K562 (cell line): ENCODE measurements at regions not wholly inside any gene's neighbourhood (a gene's known extent, or its start where the extent isn't known, plus 50 kb on each side); places are given as distances from the start of the nearest gene placed in this dataset.

Experiments
- ATAC-seq: fragments of 200-7000 bp; cut with Tn5 transposase; 3 replicates; pipeline ENCODE4 v1.9.1; 2020; ENCODE audit warnings: moderate library complexity
- BruUV-seq: library from RNA; stranded (reverse); fragments of 400-500 nt; replicated peaks from 2 replicates; lab custom pipeline; 2021; lab: Mats Ljungman, UMichigan
- CTCF ChIA-PET: fragments of 300-600 bp; formaldehyde crosslinking; extraction: SDS; loops from one replicate; lab custom pipeline; 2021; ENCODE audit warnings: low intra/inter-chr PET ratio; lab: Yijun Ruan, JAX
- POLR2A ChIA-PET: fragments of 300-600, 350-650 bp; sonication (Branson Sonifier 250); formaldehyde crosslinking; extraction: SDS; loops from one replicate; lab custom pipeline; 2021; ENCODE audit warnings: antibody characterized with exemption, inconsistent platforms; lab: Yijun Ruan, JAX
- DNase-seq, 4 experiments: peaks; one replicate each; pipeline versions ENCODE4 v3.0.0 to v3.0.0-alpha.2; 2011 to 2018; ENCODE audit warnings: low spot score in 3 of 4, mixed read lengths in 3 of 4; ENCODE audit errors: extremely low read depth in 1 of 4
- FAIRE-seq: peaks from 2 replicates; lab custom pipeline; 2011; peaks lifted over from hg19 to GRCh38; lab: Jason Lieb, UNC
- H2AFZ ChIP-seq: 2 replicates; pipeline ENCODE4 v1.6.0; 2011; ENCODE audit warnings: low read depth, low read length, control low read depth, inconsistent platforms
- H3K27ac ChIP-seq: fragments of 200-600 bp; 3 replicates; pipeline ENCODE4 v1.8.0; 2011; ENCODE audit warnings: low read depth, mild to moderate bottlenecking, control low read depth, inconsistent platforms, low read length, moderate library complexity, mixed read lengths; ENCODE audit errors: extremely low read depth
- H3K27me3 ChIP-seq, 2 experiments: fragments of 300-600 bp in 1 of 2; 2 replicates in 1 of 2; 3 replicates in 1 of 2; pipeline versions ENCODE4 v1.6.0 to v1.8.0; 2011; ENCODE audit warnings: inconsistent platforms in 2 of 2, low read length in 2 of 2, mild to moderate bottlenecking in 1 of 2, mixed read lengths in 1 of 2, moderate library complexity in 1 of 2; ENCODE audit not compliant: control insufficient read depth in 2 of 2, insufficient read depth in 2 of 2
- H3K36me3 ChIP-seq: fragments of 300-600 bp; 3 replicates; pipeline ENCODE4 v1.8.0; 2011; ENCODE audit warnings: mild to moderate bottlenecking, low read length, inconsistent platforms; ENCODE audit not compliant: control insufficient read depth, insufficient read depth
- H3K4me1 ChIP-seq, 2 experiments: fragments of 200-600 bp in 1 of 2; replicated peaks in 1 of 2; 2 replicates in 1 of 2; 3 replicates in 1 of 2; pipeline versions ENCODE4 v1.5.1 to v1.8.0; 2011; ENCODE audit warnings: inconsistent platforms in 2 of 2, low read length in 2 of 2, mild to moderate bottlenecking in 1 of 2, mixed read lengths in 1 of 2, moderate library complexity in 1 of 2; ENCODE audit not compliant: control insufficient read depth in 2 of 2, insufficient read depth in 2 of 2
- H3K4me2 ChIP-seq: 2 replicates; pipeline ENCODE4 v1.6.1; 2011; ENCODE audit warnings: low read length, control low read depth, inconsistent platforms, mixed read lengths; ENCODE audit not compliant: insufficient read depth
- H3K4me3 ChIP-seq: fragments of 200-600 bp; sonication (generic), shearing (Covaris generic); 2 replicates; pipeline ENCODE4 v1.5.1; 2016; ENCODE audit warnings: control low read depth, inconsistent platforms
- H3K79me2 ChIP-seq: fragments of 200-600 bp; 3 replicates; pipeline ENCODE4 v1.8.0; 2011; ENCODE audit warnings: low read length, inconsistent platforms; ENCODE audit not compliant: control insufficient read depth, insufficient read depth
- H3K9ac ChIP-seq, 2 experiments: 2 replicates each; pipeline versions ENCODE4 v1.6.0 to v1.6.1; 2011; ENCODE audit warnings: low read depth in 2 of 2, low read length in 2 of 2, control low read depth in 1 of 2, inconsistent platforms in 1 of 2, mild to moderate bottlenecking in 1 of 2, mixed read lengths in 1 of 2; ENCODE audit not compliant: insufficient read depth in 1 of 2
- H3K9me1 ChIP-seq: one replicate; pipeline ENCODE4 v1.6.0; 2011; ENCODE audit warnings: inconsistent platforms, mild to moderate bottlenecking, low read length, moderate library complexity; ENCODE audit not compliant: control insufficient read depth, insufficient read depth
- H3K9me3 ChIP-seq: replicated peaks from 2 replicates; pipeline ENCODE4 v1.5.1; 2011; ENCODE audit warnings: low read depth, low read length, inconsistent platforms; ENCODE audit not compliant: control insufficient read depth, insufficient read depth
- H4K20me1 ChIP-seq: replicated peaks from 2 replicates; pipeline ENCODE4 v1.6.1; 2011; ENCODE audit warnings: low read length, inconsistent platforms, mixed read lengths; ENCODE audit not compliant: control insufficient read depth, insufficient read depth
- CHD2 ChIP-seq: IDR thresholded peaks from 2 replicates; pipeline ENCODE4 v1.6.1; 2011; ENCODE audit warnings: low read depth, low read length
- CSDE1 ChIP-seq, 2 experiments: fragments of 450-650 bp; IDR thresholded peaks; 2 replicates each; pipeline ENCODE4 v1.6.1; 2016; ENCODE audit warnings: mild to moderate bottlenecking in 1 of 2
- DNMT1 ChIP-seq: fragments of 450-650 bp; IDR thresholded peaks from 2 replicates; pipeline ENCODE4 v1.6.1; 2016; ENCODE audit warnings: antibody characterized with exemption, mild to moderate bottlenecking
- FOXJ2 ChIP-seq: fragments of 200-800 bp; sonication (Bioruptor generic); IDR thresholded peaks from 2 replicates; pipeline ENCODE4 v1.6.1; 2016; ENCODE audit warnings: missing genetic modification characterization, missing compliant biosample characterization
- KLF13 ChIP-seq: fragments of 450-650 bp; IDR thresholded peaks from 2 replicates; pipeline ENCODE4 v1.6.1; 2016; ENCODE audit warnings: missing genetic modification characterization, low read depth, mild to moderate bottlenecking, missing compliant biosample characterization, moderate library complexity, borderline replicate concordance
- LEF1 ChIP-seq: fragments of 450-650 bp; IDR thresholded peaks from 2 replicates; pipeline ENCODE4 v1.6.1; 2016; ENCODE audit warnings: mild to moderate bottlenecking
- PRMT5 ChIP-seq: sonication (generic); formaldehyde crosslinking; IDR thresholded peaks from 2 replicates; pipeline ENCODE4 v1.5.0; 2020; ENCODE audit warnings: missing genetic modification reagents
- SMARCC2 ChIP-seq: fragments of 450-650 bp; IDR thresholded peaks from 2 replicates; pipeline ENCODE4 v1.6.1; 2017; ENCODE audit warnings: antibody characterized with exemption, moderate library complexity, mild to moderate bottlenecking, low read depth
- ZNF717 ChIP-seq: fragments of 250-450 bp; sonication (Bioruptor Pico); IDR thresholded peaks from 2 replicates; pipeline ENCODE4 v1.5.0; 2021
- WGBS: fragments of 100-300 bp; shearing (Covaris generic); methylation state at CpG from one replicate; pipeline ENCODE4 v1.1.6; 2016; ENCODE audit warnings: low coverage, mixed read lengths; ENCODE audit not compliant: insufficient coverage; ENCODE audit errors: missing lambda C conversion rate; 5-methylcytosine and 5-hydroxymethylcytosine counted together
- in situ Hi-C: fragments of 300-500 bp; cut with MboI; formaldehyde crosslinking; loops from 4 replicates; pipeline ENCODE4 v1.15.0; 2018; ENCODE audit warnings: inconsistent platforms, mixed read lengths
- intact Hi-C: fragments of 100-400 bp; cut with micrococcal nuclease; formaldehyde crosslinking; loops from 2 replicates; pipeline ENCODE4 v1.14.2; 2022
- TF ChIP-seq, protein P1 (sequence below): fragments of 450-650 bp; IDR thresholded peaks from 2 replicates; pipeline ENCODE4 v1.6.1; 2014; ENCODE audit warnings: low read depth, mild to moderate bottlenecking, moderate library complexity, borderline replicate concordance

DNA sequence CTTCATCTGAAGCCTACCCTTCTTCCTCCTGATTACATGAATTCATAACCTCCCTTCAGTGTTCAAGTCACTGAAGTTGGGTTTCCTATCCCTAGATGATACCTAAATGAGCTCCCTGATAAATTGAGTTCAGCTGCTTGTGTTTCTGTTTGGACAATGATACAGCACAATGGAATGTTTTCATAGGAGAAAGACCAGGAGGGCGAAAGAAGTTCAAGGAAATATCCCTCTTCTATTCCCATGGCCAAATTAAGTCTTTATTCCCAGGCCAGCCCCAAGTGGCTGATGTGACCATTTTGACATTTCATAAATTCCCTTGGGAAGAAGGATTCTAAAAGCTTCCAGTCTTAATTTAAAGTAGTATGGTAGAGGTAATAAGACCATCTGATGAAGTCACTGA lies 555.8 kb upstream of the CLINT1 start:
- no peak overlapping the region for H3K4me3 ChIP-seq
- H3K9me1 ChIP-seq: no peaks in the 10 kb centered on the region
- intact Hi-C loops: no loop called here
- no peak overlapping the region for H3K4me2 ChIP-seq
- no peak overlapping the region for H3K27ac ChIP-seq
- no peaks in the 10 kb centered on the region for H4K20me1 ChIP-seq
- no TSS peak for BruUV-seq
- CTCF ChIA-PET: no interaction called here
- H3K9ac ChIP-seq: no peak overlapping the region
- no peaks in the 10 kb centered on the region for H3K79me2 ChIP-seq
- H3K9me3 ChIP-seq: no peaks in the 10 kb centered on the region
- POLR2A ChIA-PET: no interaction called here
- no peaks in the 10 kb centered on the region for H3K36me3 ChIP-seq
- TF ChIP-seq KLF13 (tag) (no peak), CHD2 (no peak)
- TF ChIP-seq, protein P1, sequence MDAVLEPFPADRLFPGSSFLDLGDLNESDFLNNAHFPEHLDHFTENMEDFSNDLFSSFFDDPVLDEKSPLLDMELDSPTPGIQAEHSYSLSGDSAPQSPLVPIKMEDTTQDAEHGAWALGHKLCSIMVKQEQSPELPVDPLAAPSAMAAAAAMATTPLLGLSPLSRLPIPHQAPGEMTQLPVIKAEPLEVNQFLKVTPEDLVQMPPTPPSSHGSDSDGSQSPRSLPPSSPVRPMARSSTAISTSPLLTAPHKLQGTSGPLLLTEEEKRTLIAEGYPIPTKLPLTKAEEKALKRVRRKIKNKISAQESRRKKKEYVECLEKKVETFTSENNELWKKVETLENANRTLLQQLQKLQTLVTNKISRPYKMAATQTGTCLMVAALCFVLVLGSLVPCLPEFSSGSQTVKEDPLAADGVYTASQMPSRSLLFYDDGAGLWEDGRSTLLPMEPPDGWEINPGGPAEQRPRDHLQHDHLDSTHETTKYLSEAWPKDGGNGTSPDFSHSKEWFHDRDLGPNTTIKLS: no peak
- H3K27me3 ChIP-seq: no peaks in the 10 kb centered on the region
- 0% methylated on average over 1 of the region's 1 CpG for WGBS
- DNase-seq (no peak), ATAC-seq (no peak), FAIRE-seq (no peak)
- in situ Hi-C loops: no loop called here
- no peak overlapping the region for H2AFZ ChIP-seq
- H3K4me1 ChIP-seq: no peaks in the 10 kb centered on the region

DNA sequence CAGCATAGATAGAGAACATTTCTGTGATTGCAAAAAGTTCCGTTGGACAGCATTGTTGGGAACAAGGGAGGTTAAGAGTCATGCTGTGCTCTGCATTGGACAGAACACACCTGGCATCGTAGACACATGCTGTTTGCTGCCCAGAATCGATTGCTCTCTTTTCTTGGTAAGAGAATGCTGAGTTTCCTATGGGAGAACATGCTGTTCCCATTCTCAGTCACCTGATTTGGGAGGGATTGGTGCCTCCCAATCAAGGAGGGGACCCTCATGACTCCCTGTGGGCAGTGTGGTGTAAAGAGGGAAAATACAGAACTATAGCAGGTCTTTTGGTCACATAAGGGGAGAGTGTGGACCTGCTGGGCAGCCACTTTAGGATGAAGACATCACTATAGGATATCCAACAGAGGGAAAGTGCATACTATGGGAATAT lies 555.4 kb upstream of the CLINT1 start:
- no peaks in the 10 kb centered on the region for H3K79me2 ChIP-seq
- POLR2A ChIA-PET: no interaction called here
- H3K9ac ChIP-seq: no peak overlapping the region
- TF ChIP-seq DNMT1 (no peak), ZNF717 (no peak), PRMT5 (CRISPR knock-in tag) (no peak), CSDE1 (IDR thresholded peaks at IDR 0.05) (no peak), SMARCC2 (no peak), FOXJ2 (tag) (no peak), LEF1 (no peak)
- TF ChIP-seq, all 486 proteins: peak for 0
- no peak overlapping the region for H2AFZ ChIP-seq
- BruUV-seq: no TSS peak
- H3K27ac ChIP-seq: no peak overlapping the region
- no peak for FAIRE-seq
- H3K4me1 ChIP-seq: no peaks in the 10 kb centered on the region
- H3K27me3 ChIP-seq: no peaks in the 10 kb centered on the region
- no peak overlapping the region for H3K4me3 ChIP-seq
- DNase-seq: no peak
- in situ Hi-C loops (no loop called here), intact Hi-C loops (no loop called here)
- ATAC-seq: no peak
- H4K20me1 ChIP-seq: no peaks in the 10 kb centered on the region
- WGBS: 0% methylated on average over 3 of the region's 3 CpGs
- no peak overlapping the region for H3K4me2 ChIP-seq
- CTCF ChIA-PET: no interaction called here
- no peaks in the 10 kb centered on the region; the same call in 1 of the 2 replicates for H3K9me3 ChIP-seq
- H3K36me3 ChIP-seq: no peaks in the 10 kb centered on the region
- H3K9me1 ChIP-seq: no peaks in the 10 kb centered on the region
